Thyroid gland (tissue), 4 donors: ENCODE measurements at regions not wholly inside any gene's neighbourhood (a gene's known extent, or its start where the extent isn't known, plus 50 kb on each side); places are given as distances from the start of the nearest gene placed in this dataset.

Experiments
- DNase-seq, 2 donors: peaks; one replicate each; pipeline ENCODE4 v3.0.0-alpha.2; 2019
- H3K27ac ChIP-seq, 3 donors: fragments of 200-600 bp; sonication (generic); 1 replicate in 2 of 3; 2 replicates in 1 of 3; pipeline ENCODE4 v1.5.1; 2016 to 2019; ENCODE audit warnings: mild to moderate bottlenecking in 1 of 3, moderate library complexity in 1 of 3
- H3K27me3 ChIP-seq: fragments of 200-600 bp; sonication (generic); one replicate; pipeline ENCODE4 v1.5.1; 2019
- H3K36me3 ChIP-seq, 2 donors: fragments of 200-600 bp; sonication (generic); one replicate each; pipeline ENCODE4 v1.5.1; 2016 to 2019
- H3K4me1 ChIP-seq, 2 donors: fragments of 200-600 bp; sonication (generic); one replicate each; pipeline ENCODE4 v1.5.1; 2017 to 2019
- H3K4me3 ChIP-seq, 3 donors: fragments of 200-600 bp; sonication (generic); replicated peaks in 1 of 3; 1 replicate in 2 of 3; 2 replicates in 1 of 3; pipeline ENCODE4 v1.5.1; 2016; ENCODE audit warnings: mild to moderate bottlenecking in 1 of 3
- H3K9me3 ChIP-seq: fragments of 200-600 bp; sonication (generic); one replicate; pipeline ENCODE4 v1.5.1; 2017
- CTCF ChIP-seq, 6 experiments: fragments of 200-600 bp in 3 of 6; fragments of 450-650 bp in 3 of 6; sonication (generic) in 3 of 6; IDR thresholded peaks; one replicate each; pipeline ENCODE4 v1.5.1; 2016 to 2019; ENCODE audit warnings: antibody characterized with exemption in 6 of 6, mild to moderate bottlenecking in 2 of 6, inconsistent platforms in 1 of 6, moderate library complexity in 1 of 6
- POLR2A ChIP-seq, 2 donors: fragments of 450-650 bp; IDR thresholded peaks; one replicate each; pipeline ENCODE4 v1.6.1; 2017; ENCODE audit warnings: antibody characterized with exemption in 2 of 2, mild to moderate bottlenecking in 2 of 2, moderate library complexity in 1 of 2
- WGBS, 2 donors: methylation state at CpG; one replicate each; pipeline ENCODE4 v1.1.5; 2017; 5-methylcytosine and 5-hydroxymethylcytosine counted together
- intact Hi-C: fragments of 100-400 bp; cut with DNase I; formaldehyde crosslinking; loops from one replicate; pipeline ENCODE4 v1.15.1; 2023

- Histone ChIP-seq H3K36me3 (no peaks in the 10 kb centered on the region), H3K27ac (no peak overlapping the region), H3K27me3 (no peaks in the 10 kb centered on the region), H3K4me3 (no peak overlapping the region), H3K4me1 (no peaks in the 10 kb centered on the region), H3K9me3 (no peaks in the 10 kb centered on the region)
- TF ChIP-seq POLR2A (IDR thresholded peaks at IDR 0.05) (no peak), CTCF (IDR thresholded peaks at IDR 0.05) (no peak)
- no peak for DNase-seq
- WGBS, 2 donors: 63 to 65% methylated on average over 7 of the region's 7 CpGs
- intact Hi-C loops: no loop called here
These were observed 145.2 kb downstream of the MTRR start for GRCh38 chr5:8013948-8014710.

GRCh38 chr5:8019719-8020218, 150.8 kb downstream of the MTRR start:
- Histone ChIP-seq H3K4me3 (no peak overlapping the region), H3K4me1 (no peaks in the 10 kb centered on the region), H3K27me3 (no peaks in the 10 kb centered on the region), H3K9me3 (no peaks in the 10 kb centered on the region), H3K27ac (no peak overlapping the region), H3K36me3 (no peaks in the 10 kb centered on the region)
- intact Hi-C loops: no loop called here
- no peak for DNase-seq
- 69 to 82% methylated on average over 5 of the region's 5 CpGs for WGBS, 2 donors
- no peak for TF ChIP-seq POLR2A (IDR thresholded peaks at IDR 0.05)
- no peak for TF ChIP-seq CTCF (IDR thresholded peaks at IDR 0.05)

- Histone ChIP-seq H3K4me1 (no peaks in the 10 kb centered on the region), H3K27ac (no peak overlapping the region), H3K36me3 (no peaks in the 10 kb centered on the region), H3K4me3 (no peak overlapping the region), H3K9me3 (no peaks in the 10 kb centered on the region), H3K27me3 (no peaks in the 10 kb centered on the region)
- 81 to 85% methylated on average over 5 of the region's 5 CpGs for WGBS, 2 donors
- no peak for TF ChIP-seq CTCF (IDR thresholded peaks at IDR 0.05)
- TF ChIP-seq POLR2A (IDR thresholded peaks at IDR 0.05): no peak
- intact Hi-C loops: no loop called here
- no peak for DNase-seq
These were observed 152.0 kb downstream of the MTRR start for GRCh38 chr5:8020861-8021514.

- TF ChIP-seq POLR2A (IDR thresholded peaks at IDR 0.05): no peak
- TF ChIP-seq CTCF (IDR thresholded peaks at IDR 0.05): no peak
- intact Hi-C loops: no loop called here
- WGBS, 2 donors: 76 to 90% methylated on average over 2 of the region's 2 CpGs
- H3K27ac ChIP-seq: no peak overlapping the region
- no peak overlapping the region for H3K4me3 ChIP-seq
- DNase-seq: no peak
- H3K4me1 ChIP-seq: no peaks in the 10 kb centered on the region
- H3K27me3 ChIP-seq: no peaks in the 10 kb centered on the region
- no peaks in the 10 kb centered on the region for H3K9me3 ChIP-seq
- no peaks in the 10 kb centered on the region for H3K36me3 ChIP-seq
These were observed 159.3 kb downstream of the MTRR start for GRCh38 chr5:8028243-8028642.

GRCh38 chr5:8033261-8033660, 164.3 kb downstream of the MTRR start:
- intact Hi-C loops: no loop called here

More at GRCh38 chr5:8033261-8033660, 164.3 kb downstream of the MTRR start:
- no peak for DNase-seq
- H3K36me3 ChIP-seq: no peaks in the 10 kb centered on the region
- no peak overlapping the region for H3K27ac ChIP-seq
- no peaks in the 10 kb centered on the region for H3K27me3 ChIP-seq
- H3K4me3 ChIP-seq: no peak overlapping the region
- no peaks in the 10 kb centered on the region for H3K9me3 ChIP-seq
- WGBS, 2 donors: 86 to 90% methylated on average over 3 of the region's 3 CpGs
- TF ChIP-seq CTCF (IDR thresholded peaks at IDR 0.05) (no peak), POLR2A (IDR thresholded peaks at IDR 0.05) (no peak)
- no peaks in the 10 kb centered on the region for H3K4me1 ChIP-seq
